Activated CD4-positive, alpha-beta T cell treated with anti-CD3 and anti-CD28 coated beads for 36 hours (primary cell): ENCODE measurements at regions not wholly inside any gene's neighbourhood (a gene's known extent, or its start where the extent isn't known, plus 50 kb on each side); places are given as distances from the start of the nearest gene placed in this dataset.

ENCODE experiments used
- ATAC-seq: fragments of 200-7000 bp; cut with Tn5 transposase; one replicate; pipeline ENCODE4 v1.10.0; 2021; ENCODE audit warnings: mild to moderate bottlenecking, moderate library complexity
- CTCF ChIA-PET: fragments of 350-600 bp; sonication (Branson Sonifier 250); formaldehyde crosslinking; loops from one replicate; lab custom pipeline; 2021; ENCODE audit warnings: antibody characterized with exemption; lab: Charles Lee
- POLR2A ChIA-PET: fragments of 350-600 bp; sonication (Branson Sonifier 250); formaldehyde crosslinking; loops from one replicate; lab custom pipeline; 2021; ENCODE audit warnings: antibody characterized with exemption, inconsistent platforms; lab: Charles Lee
- DNase-seq: peaks from one replicate; pipeline ENCODE4 v3.0.0-alpha.2; 2020
- H3K27ac Mint-ChIP-seq: one replicate; pipeline ENCODE4 v1.8.0; 2021; ENCODE audit warnings: mixed read lengths
- H3K27me3 Mint-ChIP-seq: one replicate; pipeline ENCODE4 v1.8.0; 2021; ENCODE audit warnings: mixed read lengths
- H3K36me3 Mint-ChIP-seq: one replicate; pipeline ENCODE4 v1.8.0; 2021; ENCODE audit warnings: low read depth, mixed read lengths
- H3K4me1 Mint-ChIP-seq: one replicate; pipeline ENCODE4 v1.8.0; 2021; ENCODE audit warnings: mixed read lengths
- H3K4me3 Mint-ChIP-seq: one replicate; pipeline ENCODE4 v1.8.0; 2021; ENCODE audit warnings: mild to moderate bottlenecking, moderate library complexity, mixed read lengths
- H3K9me3 Mint-ChIP-seq: one replicate; pipeline ENCODE4 v1.8.0; 2021; ENCODE audit warnings: low read depth, mixed read lengths
- intact Hi-C, 2 experiments: fragments of 100-400 bp; cut with DNase I in 1 of 2; cut with micrococcal nuclease in 1 of 2; formaldehyde crosslinking; loops; one replicate each; pipeline versions ENCODE4 v1.14.2 to v1.15.1; 2022 to 2024; cut with DNase I, micrococcal nuclease

GRCh38 chr1:73181190-73181540, 898.8 kb upstream of the NEGR1 start:
- Mint-ChIP-seq H3K27ac (no peak overlapping the region), H3K4me3 (no peak overlapping the region), H3K4me1 (no peaks in the 10 kb centered on the region), H3K27me3 (no peaks in the 10 kb centered on the region), H3K36me3 (no peaks in the 10 kb centered on the region), H3K9me3 (peaks cover 13% of the 10 kb centered on the region)
- ChIA-PET POLR2A (no interaction called here), CTCF (no interaction called here)
- ATAC-seq (no peak), DNase-seq (no peak)
- intact Hi-C loops = no loop called here

DNA sequence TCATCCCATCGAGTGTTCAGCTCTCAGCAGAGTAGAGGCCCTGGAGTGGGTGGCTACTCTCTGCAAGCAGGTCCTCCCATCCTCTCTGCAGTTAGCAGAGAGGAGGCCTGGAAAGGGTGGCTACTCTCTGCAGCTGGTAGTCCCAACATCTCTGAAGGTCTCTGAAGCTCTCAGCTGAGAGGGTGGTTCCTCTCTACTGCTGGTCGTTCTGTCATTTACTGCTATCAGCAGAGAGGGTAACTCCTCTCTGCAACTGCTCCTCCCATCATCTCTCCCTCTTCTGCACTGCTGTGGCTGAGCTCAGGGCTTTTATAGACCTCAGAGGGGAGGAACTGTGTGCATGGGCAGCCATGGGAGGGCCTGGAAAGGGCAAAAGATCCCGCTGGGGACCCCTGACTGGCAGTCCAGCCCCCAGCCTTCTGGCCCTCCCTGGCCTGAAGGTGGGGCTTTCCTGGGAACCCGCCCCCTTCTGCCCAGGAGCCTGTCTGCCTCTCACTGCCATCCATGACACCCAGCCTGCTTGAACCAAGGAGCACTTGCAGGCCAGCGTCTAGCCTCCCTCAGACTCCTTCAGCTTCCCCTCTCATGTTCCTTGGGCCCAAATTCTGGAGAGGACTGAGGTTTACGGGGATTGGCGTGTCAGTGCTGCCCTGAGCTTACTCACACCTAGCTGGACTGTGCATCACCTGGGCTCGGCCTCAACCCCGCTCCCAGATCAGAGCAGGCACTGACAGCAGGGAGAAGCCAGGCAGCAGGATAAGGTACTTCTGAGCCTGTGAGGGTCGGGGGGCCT, 898.3 kb upstream of the NEGR1 start:
- DNase-seq = no peak
- Mint-ChIP-seq H3K4me3 (no peak overlapping the region), H3K36me3 (no peaks in the 10 kb centered on the region), H3K27me3 (no peaks in the 10 kb centered on the region), H3K27ac (no peak overlapping the region), H3K9me3 (peaks cover 11% of the 10 kb centered on the region), H3K4me1 (no peaks in the 10 kb centered on the region)
- ATAC-seq = no peak
- ChIA-PET POLR2A (no interaction called here), CTCF (no interaction called here)
- intact Hi-C loops = no loop called here

DNA sequence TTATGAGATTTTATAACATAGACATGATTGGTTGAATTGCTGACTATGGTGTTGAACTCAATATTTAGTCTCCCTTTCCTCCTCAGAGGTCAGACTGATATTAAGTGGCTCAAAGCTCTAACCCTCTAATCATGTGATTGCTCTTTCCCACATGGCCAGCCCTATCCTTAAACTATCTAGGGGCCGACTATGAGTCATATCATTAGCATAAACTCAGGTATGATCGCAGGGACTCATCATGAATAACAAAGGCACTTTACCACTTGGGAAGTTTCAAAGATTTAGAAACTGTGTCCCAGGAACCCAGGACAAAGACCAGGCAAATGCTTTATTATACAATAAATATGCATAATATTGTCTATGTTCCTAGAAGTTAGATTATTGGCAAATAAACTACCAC, 894.6 kb upstream of the NEGR1 start:
- ATAC-seq = no peak
- POLR2A ChIA-PET = no interaction called here
- intact Hi-C loops = no loop called here
- Mint-ChIP-seq H3K27ac (no peak overlapping the region), H3K27me3 (no peaks in the 10 kb centered on the region), H3K36me3 (no peaks in the 10 kb centered on the region), H3K9me3 (peaks cover 2% of the 10 kb centered on the region), H3K4me3 (no peak overlapping the region), H3K4me1 (no peaks in the 10 kb centered on the region)
- CTCF ChIA-PET = no interaction called here
- no peak for DNase-seq

DNA sequence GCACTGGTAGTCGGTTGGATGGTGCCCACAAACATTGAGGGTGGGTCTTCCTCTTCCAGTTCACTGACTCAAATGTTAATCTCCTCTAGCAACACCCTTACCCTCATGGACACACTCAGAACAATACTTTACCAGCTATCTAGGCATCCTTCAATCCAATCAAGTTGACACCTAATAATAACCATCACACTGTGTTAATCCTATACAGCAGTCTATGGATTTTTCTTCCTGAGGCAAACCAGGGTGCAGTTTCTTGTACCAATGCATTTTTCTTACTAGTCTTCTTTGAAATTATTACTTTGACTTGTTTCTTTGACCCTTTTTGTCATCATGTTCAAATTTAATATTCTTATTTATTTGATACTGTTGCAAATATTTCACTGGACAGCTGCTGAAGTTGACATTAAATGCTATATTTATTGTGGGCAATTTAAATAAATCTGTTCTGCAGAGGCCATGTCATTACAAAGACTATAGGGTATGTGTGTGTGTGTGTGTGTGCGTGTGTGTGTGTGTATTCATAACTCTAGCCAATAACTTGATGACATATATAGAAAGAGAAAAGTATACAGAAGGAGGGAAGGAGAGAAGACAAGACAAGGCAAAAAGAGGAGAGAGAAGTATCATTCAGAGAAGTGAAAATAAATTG, 884.8 kb upstream of the NEGR1 start:
- no peaks in the 10 kb centered on the region for H3K27me3 Mint-ChIP-seq
- ChIA-PET CTCF (no interaction called here), POLR2A (no interaction called here)
- no peak overlapping the region for H3K4me3 Mint-ChIP-seq
- ATAC-seq = no peak
- intact Hi-C loops = no loop called here
- H3K27ac Mint-ChIP-seq = no peak overlapping the region
- no peak for DNase-seq
- H3K9me3 Mint-ChIP-seq = peaks cover 8% of the 10 kb centered on the region
- H3K36me3 Mint-ChIP-seq = no peaks in the 10 kb centered on the region
- H3K4me1 Mint-ChIP-seq = no peaks in the 10 kb centered on the region

GRCh38 chr1:73162564-73162963, 880.2 kb upstream of the NEGR1 start:
- DNase-seq (no peak), ATAC-seq (no peak)
- Mint-ChIP-seq H3K9me3 (peaks cover 4% of the 10 kb centered on the region), H3K36me3 (no peaks in the 10 kb centered on the region), H3K4me1 (no peaks in the 10 kb centered on the region), H3K4me3 (no peak overlapping the region), H3K27me3 (no peaks in the 10 kb centered on the region), H3K27ac (no peak overlapping the region)
- ChIA-PET CTCF (no interaction called here), POLR2A (no interaction called here)
- intact Hi-C loops = no loop called here

DNA sequence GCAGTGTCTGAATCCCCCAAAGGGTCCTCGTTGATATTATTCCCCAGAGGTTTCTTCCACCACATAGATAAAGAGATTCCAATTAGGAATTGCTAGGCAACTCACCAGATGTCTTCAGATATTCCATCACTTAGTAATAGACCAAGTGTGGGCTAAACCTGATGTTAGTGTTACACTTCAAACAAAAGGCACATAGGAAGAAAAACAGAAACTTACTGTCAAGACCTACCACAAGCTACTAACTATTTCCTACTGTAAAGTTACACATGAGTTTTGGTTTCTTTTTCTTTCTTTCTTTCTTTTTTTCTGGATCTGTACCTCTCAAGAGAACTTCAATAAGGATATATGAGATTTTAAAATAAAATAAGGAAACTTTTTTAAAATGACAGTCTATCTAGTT, 879.1 kb upstream of the NEGR1 start:
- no peak overlapping the region for H3K27ac Mint-ChIP-seq
- CTCF ChIA-PET = no interaction called here

GRCh38 chr1:73160759-73161158, 878.4 kb upstream of the NEGR1 start:
- no peaks in the 10 kb centered on the region for H3K36me3 Mint-ChIP-seq
- POLR2A ChIA-PET = no interaction called here
- H3K4me3 Mint-ChIP-seq = no peak overlapping the region
- H3K4me1 Mint-ChIP-seq = no peaks in the 10 kb centered on the region
- H3K27me3 Mint-ChIP-seq = no peaks in the 10 kb centered on the region
- CTCF ChIA-PET = no interaction called here
- ATAC-seq (no peak), DNase-seq (no peak)
- H3K27ac Mint-ChIP-seq = no peak overlapping the region
- H3K9me3 Mint-ChIP-seq = peaks cover 2% of the 10 kb centered on the region
- intact Hi-C loops = no loop called here

More for the DNA sequence above, 879.1 kb upstream of the NEGR1 start:
- intact Hi-C loops = no loop called here
- POLR2A ChIA-PET = no interaction called here
- no peak for DNase-seq
- Mint-ChIP-seq H3K9me3 (peaks cover 2% of the 10 kb centered on the region), H3K27me3 (no peaks in the 10 kb centered on the region), H3K36me3 (no peaks in the 10 kb centered on the region), H3K4me1 (no peaks in the 10 kb centered on the region), H3K4me3 (no peak overlapping the region)
- no peak for ATAC-seq

GRCh38 chr1:73144311-73144710, 862.0 kb upstream of the NEGR1 start:
- H3K27me3 Mint-ChIP-seq = no peaks in the 10 kb centered on the region
- no peaks in the 10 kb centered on the region for H3K36me3 Mint-ChIP-seq
- intact Hi-C loops = no loop called here
- H3K27ac Mint-ChIP-seq = no peak overlapping the region
- H3K4me3 Mint-ChIP-seq = no peak overlapping the region
- no peaks in the 10 kb centered on the region for H3K4me1 Mint-ChIP-seq
- ATAC-seq = no peak
- DNase-seq = no peak
- POLR2A ChIA-PET = no interaction called here
- CTCF ChIA-PET = no interaction called here
- peaks cover 7% of the 10 kb centered on the region for H3K9me3 Mint-ChIP-seq

DNA sequence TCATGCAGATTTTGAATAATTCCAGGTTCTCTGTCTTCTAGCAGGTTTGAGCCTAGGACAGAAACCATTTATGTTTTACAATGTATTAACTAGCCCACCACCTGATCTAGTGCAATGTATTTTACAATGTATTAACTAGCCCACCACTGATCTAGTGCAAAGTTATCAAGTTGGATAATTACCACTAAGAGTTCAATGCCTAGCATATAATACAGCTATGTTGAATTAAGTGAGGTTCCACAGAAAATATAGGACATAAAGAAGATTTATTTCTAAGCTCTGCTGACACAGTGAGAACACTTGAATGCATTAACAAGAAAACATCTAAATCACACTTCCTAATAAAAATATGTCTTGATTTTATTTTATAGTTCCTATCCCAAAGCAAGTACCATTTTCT, 854.6 kb upstream of the NEGR1 start:
- no peaks in the 10 kb centered on the region for H3K27me3 Mint-ChIP-seq
- ChIA-PET CTCF (no interaction called here), POLR2A (no interaction called here)
- no peaks in the 10 kb centered on the region for H3K4me1 Mint-ChIP-seq
- no peak overlapping the region for H3K27ac Mint-ChIP-seq
- peaks cover 7% of the 10 kb centered on the region for H3K9me3 Mint-ChIP-seq
- no peak for ATAC-seq
- DNase-seq = no peak
- H3K4me3 Mint-ChIP-seq = no peak overlapping the region
- H3K36me3 Mint-ChIP-seq = no peaks in the 10 kb centered on the region
- intact Hi-C loops = no loop called here

DNA sequence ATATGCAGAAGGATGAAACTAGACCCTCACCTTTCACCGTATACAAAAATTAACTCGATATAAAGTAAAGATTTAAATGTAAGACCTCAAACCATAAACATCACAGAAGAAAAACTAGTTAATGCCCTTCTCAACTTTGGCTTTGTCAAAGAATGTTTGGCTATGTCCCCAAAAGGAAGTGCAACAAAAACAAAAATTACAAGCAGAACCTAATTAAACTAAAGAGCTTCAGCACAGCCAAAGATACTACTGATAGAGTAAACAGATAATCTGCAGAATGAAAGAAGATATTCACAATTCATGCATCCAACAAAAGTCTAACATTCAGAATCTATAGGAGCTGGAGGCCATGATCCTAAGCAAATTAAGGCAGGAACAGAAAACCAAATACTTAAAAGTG, 824.6 kb upstream of the NEGR1 start:
- H3K4me3 Mint-ChIP-seq = no peak overlapping the region
- ATAC-seq = no peak

GRCh38 chr1:73105755-73106154, 823.4 kb upstream of the NEGR1 start:
- no peak for ATAC-seq
- no peaks in the 10 kb centered on the region for H3K36me3 Mint-ChIP-seq
- ChIA-PET CTCF (no interaction called here), POLR2A (no interaction called here)
- intact Hi-C loops = no loop called here
- peaks cover 10% of the 10 kb centered on the region for H3K9me3 Mint-ChIP-seq
- no peaks in the 10 kb centered on the region for H3K4me1 Mint-ChIP-seq
- no peaks in the 10 kb centered on the region for H3K27me3 Mint-ChIP-seq
- no peak overlapping the region for H3K27ac Mint-ChIP-seq
- no peak for DNase-seq
- no peak overlapping the region for H3K4me3 Mint-ChIP-seq

More for the DNA sequence above, 824.6 kb upstream of the NEGR1 start:
- no peak for DNase-seq
- no peaks in the 10 kb centered on the region for H3K4me1 Mint-ChIP-seq
- H3K27me3 Mint-ChIP-seq = no peaks in the 10 kb centered on the region
- H3K27ac Mint-ChIP-seq = no peak overlapping the region
- intact Hi-C loops = no loop called here
- H3K36me3 Mint-ChIP-seq = no peaks in the 10 kb centered on the region
- POLR2A ChIA-PET = no interaction called here
- peaks cover 10% of the 10 kb centered on the region for H3K9me3 Mint-ChIP-seq
- CTCF ChIA-PET = no interaction called here

DNA sequence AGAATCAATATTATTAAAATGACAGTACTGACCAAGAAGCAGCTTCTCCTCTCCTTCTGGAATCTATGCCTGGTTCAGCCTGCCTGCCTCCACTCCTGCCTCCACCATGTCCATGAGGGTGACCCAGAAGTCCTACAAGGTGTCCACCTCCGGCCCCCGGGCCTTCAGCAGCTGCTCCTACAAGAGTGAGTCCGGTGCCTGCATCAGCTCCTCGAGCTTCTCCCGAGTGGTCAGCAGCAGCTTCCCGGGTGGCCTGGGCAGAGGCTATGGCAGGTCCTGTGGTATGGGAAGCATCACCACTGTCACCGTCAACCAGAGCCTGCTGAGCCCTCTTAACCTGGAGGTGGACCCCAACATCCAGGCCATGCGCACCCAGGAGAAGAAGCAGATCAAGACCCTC, 822.4 kb upstream of the NEGR1 start:
- intact Hi-C loops = no loop called here
- ATAC-seq (no peak), DNase-seq (no peak)
- H3K9me3 Mint-ChIP-seq = peaks cover 10% of the 10 kb centered on the region
- ChIA-PET CTCF (no interaction called here), POLR2A (no interaction called here)
- H3K27me3 Mint-ChIP-seq = no peaks in the 10 kb centered on the region
- no peak overlapping the region for H3K4me3 Mint-ChIP-seq
- H3K27ac Mint-ChIP-seq = no peak overlapping the region
- no peaks in the 10 kb centered on the region for H3K4me1 Mint-ChIP-seq
- H3K36me3 Mint-ChIP-seq = no peaks in the 10 kb centered on the region
